ENCODE measurements at regions not wholly inside any gene's neighbourhood (a gene's known extent, or its start where the extent isn't known, plus 50 kb on each side); places are given as distances from the start of the nearest gene placed in this dataset.
"Not testable (repeated sequence)": the region's sequence is repeated elsewhere in the genome, so short reads cannot be mapped to it uniquely, and the experiment has no call there.

GRCh38 chr7:121752706-121753105 is 120.3 kb upstream of the PTPRZ1 start:
- peak; percentile 35 for DNase-seq

GRCh38 chr7:121748546-121748945 is 124.4 kb upstream of the PTPRZ1 start:
- in situ Hi-C loops (cut with HindIII; ENCODE audit: low pct_ligation_motif_present, low pct_unique_long_range_greater_than_20kb, low sequenced_read_pairs) = no loop called here
- no peak for DNase-seq

More at GRCh38 chr7:121752706-121753105, 120.3 kb upstream of the PTPRZ1 start:
- in situ Hi-C loops (cut with HindIII; ENCODE audit: low pct_ligation_motif_present, low pct_unique_long_range_greater_than_20kb, low sequenced_read_pairs) = no loop called here

GRCh38 chr7:121745856-121746255 is 127.1 kb upstream of the PTPRZ1 start:
- no peak for DNase-seq
- in situ Hi-C loops (cut with HindIII; ENCODE audit: low pct_ligation_motif_present, low pct_unique_long_range_greater_than_20kb, low sequenced_read_pairs) = no loop called here

GRCh38 chr7:121744877-121745276 is 128.1 kb upstream of the PTPRZ1 start:
- no peak for DNase-seq
- in situ Hi-C loops (cut with HindIII; ENCODE audit: low pct_ligation_motif_present, low pct_unique_long_range_greater_than_20kb, low sequenced_read_pairs) = no loop called here

- no peak for DNase-seq
- in situ Hi-C loops (cut with HindIII; ENCODE audit: low pct_ligation_motif_present, low pct_unique_long_range_greater_than_20kb, low sequenced_read_pairs) = no loop called here
Measured at GRCh38 chr7:121744319-121744718, 128.6 kb upstream of the PTPRZ1 start.

- DNase-seq = no peak
- in situ Hi-C loops (cut with HindIII; ENCODE audit: low pct_ligation_motif_present, low pct_unique_long_range_greater_than_20kb, low sequenced_read_pairs) = no loop called here
Measured at GRCh38 chr7:121741896-121742295, 131.1 kb upstream of the PTPRZ1 start.

GRCh38 chr7:121739465-121739864 is 133.5 kb upstream of the PTPRZ1 start:
- no peak for DNase-seq
- in situ Hi-C loops (cut with HindIII; ENCODE audit: low pct_ligation_motif_present, low pct_unique_long_range_greater_than_20kb, low sequenced_read_pairs) = no loop called here

GRCh38 chr7:121730869-121731268 is 142.1 kb upstream of the PTPRZ1 start:
- no peak for DNase-seq
- in situ Hi-C loops (cut with HindIII; ENCODE audit: low pct_ligation_motif_present, low pct_unique_long_range_greater_than_20kb, low sequenced_read_pairs) = no loop called here

- in situ Hi-C loops (cut with HindIII; ENCODE audit: low pct_ligation_motif_present, low pct_unique_long_range_greater_than_20kb, low sequenced_read_pairs) = no loop called here
- no peak for DNase-seq
Measured at GRCh38 chr7:121714559-121715303, 158.2 kb upstream of the PTPRZ1 start.

GRCh38 chr7:121712961-121713360 is 160.0 kb upstream of the PTPRZ1 start:
- DNase-seq; in situ Hi-C loops (cut with HindIII; ENCODE audit: low pct_ligation_motif_present, low pct_unique_long_range_greater_than_20kb, low sequenced_read_pairs): not testable (repeated sequence)

- DNase-seq = no peak
- in situ Hi-C loops (cut with HindIII; ENCODE audit: low pct_ligation_motif_present, low pct_unique_long_range_greater_than_20kb, low sequenced_read_pairs) = no loop called here
Measured at GRCh38 chr7:121697731-121698316, 175.1 kb upstream of the PTPRZ1 start.

GRCh38 chr7:121696954-121697353 is 176.0 kb upstream of the PTPRZ1 start:
- in situ Hi-C loops (cut with HindIII; ENCODE audit: low pct_ligation_motif_present, low pct_unique_long_range_greater_than_20kb, low sequenced_read_pairs) = no loop called here
- DNase-seq = no peak

GRCh38 chr7:121689749-121690148 is 183.2 kb upstream of the PTPRZ1 start:
- in situ Hi-C loops (cut with HindIII; ENCODE audit: low pct_ligation_motif_present, low pct_unique_long_range_greater_than_20kb, low sequenced_read_pairs) = no loop called here
- no peak for DNase-seq

GRCh38 chr7:121681700-121682099 is 191.3 kb upstream of the PTPRZ1 start:
- DNase-seq = no peak
- in situ Hi-C loops (cut with HindIII; ENCODE audit: low pct_ligation_motif_present, low pct_unique_long_range_greater_than_20kb, low sequenced_read_pairs) = no loop called here

GRCh38 chr7:121676168-121676567 is 196.8 kb upstream of the PTPRZ1 start:
- in situ Hi-C loops (cut with HindIII; ENCODE audit: low pct_ligation_motif_present, low pct_unique_long_range_greater_than_20kb, low sequenced_read_pairs) = no loop called here
- no peak for DNase-seq

- in situ Hi-C loops (cut with HindIII; ENCODE audit: low pct_ligation_motif_present, low pct_unique_long_range_greater_than_20kb, low sequenced_read_pairs); DNase-seq: not testable (repeated sequence)
Measured at GRCh38 chr7:121674455-121674854, 198.5 kb upstream of the PTPRZ1 start.

GRCh38 chr7:121669144-121669543 is 203.8 kb upstream of the PTPRZ1 start:
- no peak for DNase-seq
- in situ Hi-C loops (cut with HindIII; ENCODE audit: low pct_ligation_motif_present, low pct_unique_long_range_greater_than_20kb, low sequenced_read_pairs) = no loop called here

- in situ Hi-C loops (cut with HindIII; ENCODE audit: low pct_ligation_motif_present, low pct_unique_long_range_greater_than_20kb, low sequenced_read_pairs) = no loop called here
Measured at GRCh38 chr7:121666306-121666705, 206.7 kb upstream of the PTPRZ1 start.

GRCh38 chr7:121643320-121643719 is 229.6 kb upstream of the PTPRZ1 start:
- in situ Hi-C loops (cut with HindIII; ENCODE audit: low pct_ligation_motif_present, low pct_unique_long_range_greater_than_20kb, low sequenced_read_pairs) = no loop called here
- no peak for DNase-seq

More at GRCh38 chr7:121666306-121666705, 206.7 kb upstream of the PTPRZ1 start:
- DNase-seq = no peak

GRCh38 chr7:121639705-121640104 is 233.3 kb upstream of the PTPRZ1 start:
- DNase-seq = no peak
- in situ Hi-C loops (cut with HindIII; ENCODE audit: low pct_ligation_motif_present, low pct_unique_long_range_greater_than_20kb, low sequenced_read_pairs) = no loop called here

Data from ACHN (cell line).